Karpas-422 (cell line): ENCODE measurements at regions not wholly inside any gene's neighbourhood (a gene's known extent, or its start where the extent isn't known, plus 50 kb on each side); places are given as distances from the start of the nearest gene placed in this dataset.

Source experiments
- DNase-seq: peaks from one replicate; pipeline ENCODE4 v3.0.0-alpha.2; 2015
- H2AFZ ChIP-seq: fragments of 200-600 bp; sonication (generic); 2 replicates; pipeline ENCODE4 v1.6.1; 2014; ENCODE audit warnings: antibody characterized with exemption, low read length, mixed read lengths
- H3K27ac ChIP-seq: fragments of 200-600 bp; sonication (generic); 2 replicates; pipeline ENCODE4 v1.5.1; 2014; ENCODE audit warnings: mild to moderate bottlenecking, low read length, moderate library complexity
- H3K27me3 ChIP-seq: fragments of 200-600 bp; sonication (generic); 2 replicates; pipeline ENCODE4 v1.6.1; 2014; ENCODE audit warnings: low read length, mixed read lengths
- H3K36me3 ChIP-seq: fragments of 200-600 bp; sonication (generic); 2 replicates; pipeline ENCODE4 v1.6.1; 2014; ENCODE audit warnings: low read length, mixed read lengths; ENCODE audit not compliant: insufficient read depth
- H3K4me1 ChIP-seq: fragments of 200-600 bp; sonication (generic); 2 replicates; pipeline ENCODE4 v1.6.1; 2014; ENCODE audit warnings: mild to moderate bottlenecking, low read length, mixed read lengths
- H3K4me2 ChIP-seq: fragments of 200-600 bp; sonication (generic); 2 replicates; pipeline ENCODE4 v1.6.1; 2014; ENCODE audit warnings: low read length, low read depth, mild to moderate bottlenecking; ENCODE audit not compliant: poor library complexity, severe bottlenecking
- H3K4me3 ChIP-seq: fragments of 200-600 bp; sonication (generic); 2 replicates; pipeline ENCODE4 v1.5.1; 2014; ENCODE audit warnings: mild to moderate bottlenecking, antibody characterized with exemption, low read length, mixed read lengths
- H3K79me2 ChIP-seq: fragments of 200-600 bp; sonication (generic); 2 replicates; pipeline ENCODE4 v1.6.1; 2014; ENCODE audit warnings: mild to moderate bottlenecking, low read length, mixed read lengths
- H3K9ac ChIP-seq: fragments of 200-600 bp; sonication (generic); 2 replicates; pipeline ENCODE4 v1.6.0; 2014; ENCODE audit warnings: low read length
- H3K9me2 ChIP-seq: fragments of 200-600 bp; sonication (generic), shearing (Covaris generic); replicated peaks from 2 replicates; pipeline ENCODE4 v1.6.0; 2014; ENCODE audit warnings: mild to moderate bottlenecking, low read length, moderate library complexity; ENCODE audit not compliant: insufficient read depth
- H3K9me3 ChIP-seq: fragments of 300-700, 200-600 bp; sonication (generic); 2 replicates; pipeline ENCODE4 v1.6.1; 2014; ENCODE audit warnings: low read length, mixed read lengths
- H4K20me1 ChIP-seq: fragments of 200-600 bp; sonication (generic); 2 replicates; pipeline ENCODE4 v1.6.1; 2014; ENCODE audit warnings: mild to moderate bottlenecking, antibody characterized with exemption, low read length, low read depth; ENCODE audit not compliant: insufficient read depth

- H3K9me3 ChIP-seq, result no peaks in the 10 kb centered on the region
- no peak overlapping the region for H2AFZ ChIP-seq
- H3K4me1 ChIP-seq, result no peaks in the 10 kb centered on the region
- no peaks in the 10 kb centered on the region for H3K79me2 ChIP-seq
- H3K4me2 ChIP-seq, result no peak overlapping the region
- no peaks in the 10 kb centered on the region for H3K9me2 ChIP-seq
- H3K4me3 ChIP-seq, result no peak overlapping the region
- no peaks in the 10 kb centered on the region for H3K27me3 ChIP-seq
- no peaks in the 10 kb centered on the region for H4K20me1 ChIP-seq
- DNase-seq, result no peak
- H3K9ac ChIP-seq, result no peak overlapping the region
- H3K27ac ChIP-seq, result no peak overlapping the region
- H3K36me3 ChIP-seq, result no peaks in the 10 kb centered on the region
Measured at GRCh38 chr2:16005389-16005788, 65.0 kb downstream of the MYCN start.

- Histone ChIP-seq H3K4me2 (no peak overlapping the region), H3K27ac (no peak overlapping the region), H3K27me3 (no peaks in the 10 kb centered on the region), H4K20me1 (no peaks in the 10 kb centered on the region), H2AFZ (no peak overlapping the region), H3K9ac (no peak overlapping the region), H3K4me3 (no peak overlapping the region), H3K9me3 (no peaks in the 10 kb centered on the region), H3K4me1 (no peaks in the 10 kb centered on the region), H3K79me2 (no peaks in the 10 kb centered on the region), H3K9me2 (no peaks in the 10 kb centered on the region), H3K36me3 (no peaks in the 10 kb centered on the region)
- DNase-seq, result no peak
Measured at GRCh38 chr2:16003809-16004208, 63.5 kb downstream of the MYCN start.

- Histone ChIP-seq H3K9ac (no peak overlapping the region), H3K4me3 (no peak overlapping the region), H3K79me2 (no peaks in the 10 kb centered on the region), H3K27ac (no peak overlapping the region), H3K9me3 (no peaks in the 10 kb centered on the region), H4K20me1 (no peaks in the 10 kb centered on the region), H2AFZ (no peak overlapping the region), H3K27me3 (no peaks in the 10 kb centered on the region), H3K4me1 (no peaks in the 10 kb centered on the region), H3K9me2 (no peaks in the 10 kb centered on the region), H3K36me3 (no peaks in the 10 kb centered on the region), H3K4me2 (no peak overlapping the region)
- no peak for DNase-seq
Measured at GRCh38 chr2:16003152-16003551, 62.8 kb downstream of the MYCN start.

- H3K79me2 ChIP-seq, result no peaks in the 10 kb centered on the region
- no peak for DNase-seq
- H3K27me3 ChIP-seq, result no peaks in the 10 kb centered on the region
Measured at GRCh38 chr2:16002575-16002974, 62.2 kb downstream of the MYCN start.

GRCh38 chr2:16002144-16002543 lies 61.8 kb downstream of the MYCN start:
- Histone ChIP-seq H3K36me3 (no peaks in the 10 kb centered on the region), H3K4me2 (no peak overlapping the region), H3K9me3 (no peaks in the 10 kb centered on the region), H4K20me1 (no peaks in the 10 kb centered on the region), H3K9ac (no peak overlapping the region), H3K27me3 (no peaks in the 10 kb centered on the region), H3K9me2 (no peaks in the 10 kb centered on the region), H3K4me1 (no peaks in the 10 kb centered on the region), H3K27ac (no peak overlapping the region), H3K79me2 (no peaks in the 10 kb centered on the region), H2AFZ (no peak overlapping the region), H3K4me3 (no peak overlapping the region)
- no peak for DNase-seq

More at GRCh38 chr2:16002575-16002974, 62.2 kb downstream of the MYCN start:
- Histone ChIP-seq H3K4me3 (no peak overlapping the region), H3K9ac (no peak overlapping the region), H3K36me3 (no peaks in the 10 kb centered on the region), H3K9me3 (no peaks in the 10 kb centered on the region), H2AFZ (no peak overlapping the region), H3K4me1 (no peaks in the 10 kb centered on the region), H3K27ac (no peak overlapping the region), H3K4me2 (no peak overlapping the region), H4K20me1 (no peaks in the 10 kb centered on the region), H3K9me2 (no peaks in the 10 kb centered on the region)

- Histone ChIP-seq H3K79me2 (no peaks in the 10 kb centered on the region), H3K9ac (no peak overlapping the region), H3K9me2 (no peaks in the 10 kb centered on the region), H4K20me1 (no peaks in the 10 kb centered on the region), H3K36me3 (no peaks in the 10 kb centered on the region), H3K9me3 (no peaks in the 10 kb centered on the region), H3K4me2 (no peak overlapping the region), H3K27me3 (no peaks in the 10 kb centered on the region), H3K4me3 (no peak overlapping the region), H2AFZ (no peak overlapping the region), H3K27ac (no peak overlapping the region), H3K4me1 (no peaks in the 10 kb centered on the region)
- no peak for DNase-seq
Measured at GRCh38 chr2:16000642-16001041, 60.3 kb downstream of the MYCN start.

- Histone ChIP-seq H2AFZ (no peak overlapping the region), H3K27me3 (no peaks in the 10 kb centered on the region), H3K9me3 (no peaks in the 10 kb centered on the region), H4K20me1 (no peaks in the 10 kb centered on the region), H3K79me2 (no peaks in the 10 kb centered on the region), H3K9me2 (no peaks in the 10 kb centered on the region), H3K9ac (no peak overlapping the region), H3K4me2 (no peak overlapping the region), H3K27ac (no peak overlapping the region), H3K36me3 (no peaks in the 10 kb centered on the region), H3K4me1 (no peaks in the 10 kb centered on the region), H3K4me3 (no peak overlapping the region)
- no peak for DNase-seq
Measured at GRCh38 chr2:15999596-16000469, 59.5 kb downstream of the MYCN start.

GRCh38 chr2:15997728-15998280 lies 57.5 kb downstream of the MYCN start:
- no peaks in the 10 kb centered on the region for H3K36me3 ChIP-seq
- no peak overlapping the region for H3K4me2 ChIP-seq
- no peaks in the 10 kb centered on the region for H3K9me2 ChIP-seq
- H3K9me3 ChIP-seq, result no peaks in the 10 kb centered on the region
- H3K9ac ChIP-seq, result no peak overlapping the region
- H2AFZ ChIP-seq, result no peak overlapping the region
- no peaks in the 10 kb centered on the region for H4K20me1 ChIP-seq
- H3K27me3 ChIP-seq, result no peaks in the 10 kb centered on the region
- DNase-seq, result no peak
- H3K27ac ChIP-seq, result no peak overlapping the region
- no peaks in the 10 kb centered on the region for H3K4me1 ChIP-seq
- no peak overlapping the region for H3K4me3 ChIP-seq
- H3K79me2 ChIP-seq, result no peaks in the 10 kb centered on the region
